ENCODE measurements at regions not wholly inside any gene's neighbourhood (a gene's known extent, or its start where the extent isn't known, plus 50 kb on each side); places are given as distances from the start of the nearest gene placed in this dataset.
A peak's percentile ranks its signal among the peaks of the same experiment; 100 is the strongest.
"Not testable (repeated sequence)": the region's sequence is repeated elsewhere in the genome, so short reads cannot be mapped to it uniquely, and the experiment has no call there.

DNA sequence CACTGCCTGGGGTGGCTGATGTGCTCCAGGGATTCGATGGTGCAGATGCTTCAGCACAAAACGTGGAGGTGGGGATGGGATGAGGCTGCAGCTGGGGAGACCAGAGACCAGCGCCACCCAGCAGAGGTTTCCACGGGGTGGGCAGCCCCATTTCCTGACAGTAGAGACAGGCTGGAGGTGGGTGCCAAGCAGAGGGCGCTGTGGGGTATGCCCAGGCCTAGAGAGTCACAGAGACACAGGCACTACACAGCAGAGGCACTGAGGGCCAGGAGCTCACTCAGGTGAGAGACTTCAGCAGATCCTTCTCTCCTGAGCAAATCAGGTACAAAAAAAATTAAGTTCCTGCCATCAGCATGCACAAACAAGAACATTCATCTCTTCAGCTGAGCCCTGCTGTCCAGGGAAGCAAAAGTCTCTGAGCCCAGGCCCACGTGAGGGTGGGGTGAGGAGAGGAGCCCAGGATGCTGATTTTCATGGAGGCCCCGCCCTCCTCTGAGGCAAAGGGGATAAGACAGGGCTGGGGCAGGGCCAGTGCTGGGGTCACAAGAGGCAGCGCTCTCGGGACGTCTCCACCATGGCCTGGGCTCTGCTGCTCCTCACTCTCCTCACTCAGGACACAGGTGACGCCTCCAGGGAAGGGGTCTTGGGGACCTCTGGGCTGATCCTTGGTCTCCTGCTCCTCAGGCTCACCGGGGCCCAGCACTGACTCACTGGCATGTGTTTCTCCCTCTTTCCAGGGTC is 53.1 kb downstream of the GGTLC2 start:
- DNase-seq (ENCODE audit: low read depth) = no peak

DNA sequence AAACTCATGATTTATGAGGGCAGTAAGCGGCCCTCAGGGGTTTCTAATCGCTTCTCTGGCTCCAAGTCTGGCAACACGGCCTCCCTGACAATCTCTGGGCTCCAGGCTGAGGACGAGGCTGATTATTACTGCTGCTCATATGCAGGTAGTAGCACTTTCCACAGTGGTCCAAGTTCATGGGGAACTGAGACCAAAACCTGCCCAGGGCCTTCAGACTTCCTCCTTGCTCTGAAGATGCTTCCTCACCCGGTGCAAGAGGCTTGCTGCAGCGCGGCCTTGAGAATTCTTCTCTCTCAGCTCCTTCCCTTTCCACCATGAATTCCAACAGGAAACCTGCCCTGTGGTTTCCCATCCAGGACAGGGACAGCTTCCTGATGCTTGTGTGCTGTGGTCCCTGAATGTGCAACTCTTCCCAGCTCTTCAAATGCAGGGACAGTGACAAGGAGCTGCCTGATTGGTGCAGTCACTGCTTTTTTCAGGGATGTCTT is 53.9 kb downstream of the GGTLC2 start:
- DNase-seq (ENCODE audit: low read depth) = no peak

DNA sequence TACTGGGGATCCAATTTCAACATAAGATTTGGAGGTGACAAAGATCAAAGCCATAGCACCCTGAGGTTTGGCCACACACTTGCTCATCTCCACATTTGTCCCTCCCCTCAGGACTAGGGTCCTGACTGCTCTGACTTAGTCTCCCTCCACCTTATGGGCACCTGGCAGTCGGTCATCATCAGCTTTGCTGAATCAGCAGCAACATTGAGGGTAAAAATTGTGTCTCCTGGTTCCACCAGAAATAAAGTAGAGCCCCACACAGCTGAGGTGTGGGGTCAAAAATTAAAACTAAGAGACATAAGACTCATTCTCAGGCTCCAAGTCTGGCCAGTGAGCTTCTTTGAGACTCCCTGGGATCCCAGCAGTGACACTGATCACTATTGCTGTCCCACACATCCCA is 56.2 kb downstream of the GGTLC2 start:
- no peak for DNase-seq (ENCODE audit: low read depth)

DNA sequence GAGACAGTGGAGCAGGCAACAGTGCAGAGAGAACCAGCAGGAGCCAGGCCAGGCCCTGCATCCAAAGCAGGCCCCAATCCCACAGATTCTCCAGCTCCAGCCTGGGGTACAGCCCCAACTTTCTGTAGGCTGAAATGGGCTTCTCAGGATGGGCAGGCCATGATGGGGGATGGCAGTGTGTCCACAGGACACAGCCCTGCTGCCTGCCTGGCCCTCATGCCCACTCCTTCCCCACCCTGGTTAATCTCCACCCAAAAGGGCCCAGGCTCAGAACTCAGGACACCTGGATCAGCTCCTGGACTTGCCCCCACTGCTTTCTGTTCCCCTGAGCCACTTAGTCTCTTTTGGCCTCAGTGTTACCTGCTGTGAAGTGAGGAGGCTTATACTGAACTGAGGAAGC is 57.1 kb downstream of the GGTLC2 start:
- not testable (repeated sequence) for DNase-seq (ENCODE audit: low read depth)

DNA sequence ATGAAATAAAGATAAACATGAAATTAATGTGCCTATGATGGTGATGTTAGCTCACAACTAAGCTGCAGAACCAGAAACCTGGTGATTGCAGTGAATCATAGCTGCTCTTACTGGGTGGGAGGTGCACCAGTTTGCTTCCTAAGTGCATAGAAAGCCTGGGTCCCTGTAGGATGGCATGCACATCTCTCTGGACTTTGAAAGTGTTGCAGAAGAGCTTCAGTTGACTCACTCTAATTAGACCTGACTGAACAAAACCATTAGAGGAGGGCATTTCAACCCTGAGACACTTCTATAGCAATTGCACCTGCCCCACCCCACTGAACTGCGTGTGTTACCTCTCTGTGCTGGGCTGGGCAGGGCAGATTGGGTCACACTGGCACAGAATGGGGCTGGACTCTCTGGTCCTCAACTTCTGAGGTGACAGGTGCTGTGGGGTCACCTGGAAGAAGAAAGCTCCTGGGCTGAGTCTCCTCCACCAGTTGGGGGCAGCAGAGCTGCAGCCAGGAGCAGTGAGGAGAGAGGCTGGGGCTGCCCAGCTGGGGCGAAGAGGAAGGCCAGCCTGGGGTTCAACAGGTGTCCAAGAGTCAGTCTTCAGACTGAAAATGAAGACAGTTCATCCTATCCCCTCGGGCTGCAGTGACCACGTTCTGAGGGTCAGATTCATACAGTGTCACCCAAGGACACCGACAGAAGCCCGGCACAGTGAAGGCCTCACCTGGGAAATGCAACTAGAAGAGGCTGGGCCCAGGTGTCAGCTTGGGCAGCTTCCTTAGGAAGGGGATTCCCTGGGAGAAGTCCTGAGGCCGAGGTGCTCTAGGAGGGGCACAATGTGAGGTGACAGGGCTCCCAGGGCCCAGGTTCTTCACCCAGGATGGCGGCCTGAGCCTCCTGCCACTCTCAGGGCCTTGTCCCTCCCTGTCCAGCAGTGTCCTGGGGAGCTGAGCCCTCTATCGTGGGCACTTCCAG is 58.1 kb downstream of the GGTLC2 start:
- peak; percentile 56 for DNase-seq (ENCODE audit: low read depth)

DNA sequence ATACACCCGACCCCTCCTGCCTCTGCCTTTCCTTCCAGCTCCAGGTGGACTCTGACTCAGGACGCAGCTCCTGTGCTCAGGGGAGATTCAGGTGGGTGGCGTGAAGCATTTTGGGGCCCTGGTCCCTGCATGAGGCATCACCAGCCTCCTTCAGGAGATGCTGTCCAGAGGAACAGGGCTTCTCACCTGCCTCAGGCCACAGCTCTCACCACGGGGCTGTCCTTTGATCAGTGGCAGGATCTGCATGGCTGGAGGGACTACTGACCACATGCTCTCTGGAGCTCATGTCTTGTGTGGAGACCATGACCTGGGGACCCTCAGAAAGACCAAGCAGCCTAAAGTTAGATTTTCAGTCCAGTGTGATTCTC is 58.8 kb downstream of the GGTLC2 start:
- no peak for DNase-seq (ENCODE audit: low read depth)

DNA sequence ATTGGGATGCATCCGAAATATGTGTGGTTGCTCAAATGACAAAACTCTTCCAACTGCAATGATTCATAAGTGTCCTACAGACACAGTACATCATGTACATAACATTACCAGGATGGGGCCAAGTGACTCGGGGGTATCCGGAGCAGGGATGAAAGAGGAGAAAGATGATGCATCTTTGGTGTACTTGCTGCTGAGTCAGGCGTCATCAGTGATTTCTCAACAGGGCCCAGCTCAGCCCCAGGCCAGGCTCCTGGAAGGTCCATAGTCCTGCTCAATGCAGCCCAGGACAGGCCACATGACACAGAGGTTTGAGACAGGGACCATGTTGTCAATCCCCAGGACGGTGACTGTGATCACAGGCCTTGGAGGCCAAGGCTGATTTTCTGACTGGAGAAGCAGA is 59.3 kb downstream of the GGTLC2 start:
- peak; percentile 98 for DNase-seq (ENCODE audit: low read depth)

DNA sequence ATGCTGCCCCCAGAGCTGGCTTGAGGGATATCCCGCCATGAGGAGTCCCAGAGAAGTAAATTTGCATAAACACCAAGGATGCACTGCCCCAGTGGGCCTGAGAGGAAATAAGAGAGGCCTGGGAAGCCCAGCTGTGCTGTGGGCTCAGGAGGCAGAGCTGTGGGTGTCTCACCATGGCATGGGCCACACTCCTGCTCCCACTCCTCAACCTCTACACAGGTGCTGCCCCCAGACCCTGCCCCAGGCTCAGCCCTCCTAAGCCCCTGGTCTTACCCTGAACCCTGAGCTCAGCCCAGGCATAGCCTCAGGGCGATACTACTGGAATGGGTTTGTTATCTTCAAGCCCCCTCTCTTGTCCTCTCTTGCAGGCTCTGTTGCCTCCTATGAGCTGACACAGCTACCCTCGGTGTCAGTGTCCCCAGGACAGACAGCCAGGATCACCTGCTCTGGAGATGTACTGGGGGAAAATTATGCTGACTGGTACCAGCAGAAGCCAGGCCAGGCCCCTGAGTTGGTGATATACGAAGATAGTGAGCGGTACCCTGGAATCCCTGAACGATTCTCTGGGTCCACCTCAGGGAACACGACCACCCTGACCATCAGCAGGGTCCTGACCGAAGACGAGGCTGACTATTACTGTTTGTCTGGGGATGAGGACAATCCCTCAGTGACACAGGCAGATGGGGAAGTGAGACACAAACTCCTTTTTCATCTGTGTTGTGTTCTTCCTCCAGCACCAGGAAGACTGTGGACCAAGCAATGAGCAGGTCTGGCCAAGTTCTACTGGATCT is 59.9 kb downstream of the GGTLC2 start:
- no peak for DNase-seq (ENCODE audit: low read depth)

DNA sequence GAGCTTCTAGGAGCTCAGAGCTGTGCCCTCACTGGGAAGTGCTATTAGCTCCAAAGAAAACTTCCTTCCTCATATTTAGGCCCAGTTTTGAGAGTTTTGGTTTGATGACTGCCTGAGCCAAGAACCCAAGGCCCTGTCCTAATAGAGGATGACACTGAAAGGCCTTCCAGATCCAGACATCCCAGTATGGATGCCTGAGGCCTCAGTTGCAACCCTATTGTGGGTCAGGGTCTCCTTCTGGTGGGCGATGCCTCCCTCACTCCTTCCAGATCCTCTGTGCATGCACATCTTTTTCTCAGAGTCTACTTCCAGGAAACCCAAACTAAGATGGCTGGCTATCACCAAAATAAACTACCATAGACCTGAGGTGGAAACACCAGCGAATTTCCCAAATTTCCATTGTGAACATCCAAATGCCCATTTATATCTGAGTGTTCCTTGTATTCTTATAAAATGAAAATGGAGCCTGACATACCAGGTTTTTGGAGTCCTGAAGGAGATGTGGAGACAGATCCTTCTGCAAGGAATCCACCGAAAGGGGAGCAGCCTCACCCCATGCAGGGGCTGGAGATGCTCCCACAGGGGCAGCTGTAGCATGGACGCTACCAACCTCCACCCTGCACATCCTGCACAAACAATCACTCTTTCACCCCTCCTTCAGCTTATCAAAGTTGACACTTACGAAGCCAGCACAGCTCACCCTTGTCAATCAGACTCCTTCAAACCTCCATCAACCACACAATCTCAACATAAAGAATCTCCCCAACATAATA is 61.1 kb downstream of the GGTLC2 start:
- no peak for DNase-seq (ENCODE audit: low read depth)

DNA sequence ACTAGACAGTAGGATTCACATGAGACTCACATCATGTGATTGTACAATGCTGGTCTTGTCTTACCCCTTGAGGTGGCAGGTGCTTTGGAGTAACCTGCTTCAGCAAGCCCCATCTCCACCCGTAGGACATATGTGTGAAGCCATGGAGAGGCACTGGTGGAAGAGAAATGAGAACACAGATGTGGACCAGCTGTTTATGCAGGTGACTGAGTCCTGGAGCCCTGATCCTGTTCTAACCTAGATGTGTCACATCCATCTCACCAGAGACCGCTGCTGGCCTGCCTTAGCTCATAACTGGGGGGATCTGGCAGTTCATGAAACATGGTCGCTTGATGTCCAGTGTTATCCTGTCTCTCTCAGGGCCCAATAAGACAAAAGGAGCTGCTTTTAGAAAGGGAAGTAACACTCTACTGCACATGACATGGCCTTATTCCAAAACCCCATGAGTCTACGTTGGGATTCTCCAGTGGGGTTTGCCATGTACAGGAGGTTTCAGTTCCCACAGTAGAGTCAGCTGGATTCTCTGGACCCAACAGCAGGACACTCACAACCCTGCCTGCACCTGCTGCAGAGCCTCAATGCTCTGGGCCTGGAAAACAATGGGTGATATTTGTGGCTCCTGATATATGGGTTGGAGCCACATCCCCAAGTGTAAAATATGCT is 62.0 kb downstream of the GGTLC2 start:
- DNase-seq (ENCODE audit: low read depth) = peak; percentile 0

DNA sequence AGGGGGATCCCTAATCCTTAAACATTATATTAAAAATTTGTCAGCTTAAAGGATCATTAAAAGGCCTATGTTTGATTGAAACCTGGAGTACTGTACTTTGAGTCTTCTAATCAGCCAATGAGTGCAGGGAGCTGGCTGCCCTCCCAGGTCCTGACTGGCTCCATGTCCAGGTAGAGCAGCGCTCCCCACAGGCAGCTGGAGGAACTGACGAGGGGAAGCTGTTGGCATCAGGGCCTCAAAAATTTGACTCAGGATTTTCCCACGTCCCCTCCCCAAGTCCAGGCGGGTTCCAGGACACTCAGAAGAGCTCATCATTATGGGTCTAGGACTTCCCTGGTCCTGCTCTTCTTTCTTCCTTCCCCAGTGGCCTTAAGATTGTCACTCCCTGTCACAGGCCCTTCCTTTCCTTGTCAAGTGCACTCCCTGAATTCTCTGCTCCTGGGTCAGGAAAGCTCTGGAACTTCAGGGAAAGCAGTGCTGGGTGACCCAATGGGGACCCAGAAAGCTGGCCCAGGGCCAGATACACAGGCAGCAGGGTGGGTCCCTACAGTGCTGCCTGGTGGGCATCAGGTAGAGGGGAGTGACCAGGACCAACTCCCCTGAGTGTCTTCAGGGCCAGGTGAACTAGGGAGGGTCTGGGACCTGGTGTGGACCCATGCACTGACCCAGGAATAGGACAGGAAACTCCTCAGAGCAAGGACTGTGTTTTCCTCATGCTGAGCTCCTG is 65.5 kb downstream of the GGTLC2 start:
- no peak for DNase-seq (ENCODE audit: low read depth)

DNA sequence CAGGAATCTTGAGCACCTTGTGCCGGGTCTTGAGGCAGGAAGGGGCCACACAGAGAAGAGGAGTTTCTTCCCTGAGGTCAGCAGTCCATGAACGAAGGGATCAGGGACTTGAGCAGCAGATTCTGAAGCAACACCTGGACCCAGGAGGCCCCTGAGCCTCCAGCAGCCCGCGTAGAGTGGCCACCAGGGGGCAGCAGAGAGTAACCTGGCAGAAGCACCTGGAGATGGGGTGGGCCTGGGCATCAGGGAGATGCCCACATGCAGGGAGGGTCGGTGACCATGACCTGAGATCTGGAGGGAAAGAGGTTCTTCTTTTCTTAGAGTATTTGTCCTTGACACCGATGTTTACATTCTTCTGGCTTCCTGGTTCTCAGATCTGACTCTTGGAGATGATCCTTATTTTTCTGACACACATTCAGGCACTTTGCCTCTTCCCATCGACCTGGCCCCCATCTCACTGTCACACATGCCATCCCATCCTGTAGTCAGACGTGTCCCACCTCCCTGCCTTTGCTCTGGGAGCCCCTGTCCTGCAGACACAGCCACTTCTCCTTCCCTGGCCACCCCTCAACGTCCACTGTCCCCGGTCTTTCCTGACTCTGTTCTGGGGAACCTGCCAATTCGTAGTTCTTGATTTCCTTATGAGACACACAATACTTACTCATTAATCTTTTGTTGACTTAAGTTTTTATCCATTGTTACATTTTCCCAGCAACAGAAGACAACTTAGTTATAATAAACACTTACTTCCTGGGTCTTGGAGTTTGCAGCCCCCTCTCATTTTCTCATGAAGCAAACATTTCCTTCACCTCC is 66.5 kb downstream of the GGTLC2 start:
- DNase-seq (ENCODE audit: low read depth) = peak; percentile 70

DNA sequence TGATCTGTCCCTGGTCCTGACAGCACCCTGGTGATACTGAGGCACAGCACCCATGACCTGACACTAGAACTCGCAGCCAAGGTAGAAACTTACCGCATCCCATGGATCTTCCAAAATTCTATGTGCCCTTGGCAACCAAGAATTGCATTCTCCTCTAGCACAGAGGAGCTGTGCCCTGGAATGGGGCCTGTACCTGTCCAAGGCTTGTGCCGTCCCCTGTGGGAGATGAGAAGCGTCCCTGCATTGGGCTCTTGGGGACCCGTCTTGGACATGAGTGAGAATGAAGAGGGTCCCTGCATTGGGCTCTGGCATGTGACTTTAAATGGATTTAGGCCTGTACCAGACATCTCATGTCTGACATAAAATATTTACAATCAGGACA is 67.1 kb downstream of the GGTLC2 start:
- no peak for DNase-seq (ENCODE audit: low read depth)

DNA sequence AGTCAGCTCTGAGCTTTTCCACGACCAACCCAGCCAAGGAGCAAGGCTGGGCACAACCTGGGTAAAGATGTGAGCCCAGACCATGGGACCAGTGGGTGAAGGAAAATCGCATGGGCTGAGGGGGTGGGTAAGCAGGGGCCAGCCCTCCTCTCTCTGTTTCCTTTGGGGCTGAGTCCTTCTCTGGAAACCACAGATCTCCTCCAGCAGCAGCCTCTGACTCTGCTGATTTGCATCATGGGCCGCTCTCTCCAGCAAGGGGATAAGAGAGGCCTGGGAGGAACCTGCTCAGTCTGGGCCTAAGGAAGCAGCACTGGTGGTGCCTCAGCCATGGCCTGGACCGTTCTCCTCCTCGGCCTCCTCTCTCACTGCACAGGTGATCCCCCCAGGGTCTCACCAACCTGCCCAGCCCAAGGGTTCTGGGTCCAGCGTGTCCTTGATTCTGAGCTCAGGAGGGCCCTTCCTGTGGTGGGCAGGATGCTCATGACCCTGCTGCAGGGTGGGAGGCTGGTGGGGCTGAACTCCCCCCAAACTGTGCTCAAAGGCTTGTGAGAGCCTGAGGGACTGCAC is 67.8 kb downstream of the GGTLC2 start:
- DNase-seq (ENCODE audit: low read depth) = no peak

DNA sequence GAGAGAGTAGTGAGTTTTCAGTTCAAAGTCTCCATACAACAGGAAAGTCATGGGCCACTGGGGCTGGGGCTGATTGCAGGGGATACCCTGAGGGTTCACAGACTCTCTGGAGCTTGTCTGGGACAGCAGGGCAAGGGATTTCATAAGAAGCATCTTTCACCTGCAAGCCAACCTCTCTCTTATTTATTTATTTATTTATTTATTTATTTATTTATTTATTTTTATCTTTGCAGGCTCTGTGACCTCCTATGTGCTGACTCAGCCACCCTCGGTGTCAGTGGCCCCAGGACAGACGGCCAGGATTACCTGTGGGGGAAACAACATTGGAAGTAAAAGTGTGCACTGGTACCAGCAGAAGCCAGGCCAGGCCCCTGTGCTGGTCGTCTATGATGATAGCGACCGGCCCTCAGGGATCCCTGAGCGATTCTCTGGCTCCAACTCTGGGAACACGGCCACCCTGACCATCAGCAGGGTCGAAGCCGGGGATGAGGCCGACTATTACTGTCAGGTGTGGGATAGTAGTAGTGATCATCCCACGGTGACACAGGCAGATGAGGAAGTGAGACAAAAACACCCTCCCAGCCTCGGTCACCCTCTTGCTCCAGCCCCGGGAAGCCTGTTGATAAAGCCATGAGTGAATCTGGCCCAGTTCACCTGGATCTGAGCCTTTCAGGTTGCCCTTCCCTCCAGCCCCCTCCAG is 68.4 kb downstream of the GGTLC2 start:
- no peak for DNase-seq (ENCODE audit: low read depth)

DNA sequence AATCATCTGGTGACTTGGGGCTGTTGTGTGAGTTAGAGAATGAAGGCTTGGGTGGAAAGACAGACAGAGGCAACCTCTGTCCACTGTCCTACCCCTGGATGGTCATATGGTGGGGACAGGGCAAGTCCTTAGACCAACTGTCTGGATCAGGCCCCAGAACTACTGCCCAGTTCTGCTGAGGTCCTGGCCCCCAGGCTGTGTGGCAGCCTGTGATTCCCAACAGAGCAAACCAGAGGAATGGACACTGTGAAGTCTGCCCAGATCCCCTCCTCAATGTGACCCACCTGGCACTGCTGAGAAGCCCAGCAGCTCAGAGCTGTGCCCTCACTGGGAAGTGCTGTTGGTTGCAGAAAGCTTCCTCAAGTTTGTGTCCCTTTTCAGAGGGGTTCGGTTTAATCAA is 69.0 kb downstream of the GGTLC2 start:
- no peak for DNase-seq (ENCODE audit: low read depth)

DNA sequence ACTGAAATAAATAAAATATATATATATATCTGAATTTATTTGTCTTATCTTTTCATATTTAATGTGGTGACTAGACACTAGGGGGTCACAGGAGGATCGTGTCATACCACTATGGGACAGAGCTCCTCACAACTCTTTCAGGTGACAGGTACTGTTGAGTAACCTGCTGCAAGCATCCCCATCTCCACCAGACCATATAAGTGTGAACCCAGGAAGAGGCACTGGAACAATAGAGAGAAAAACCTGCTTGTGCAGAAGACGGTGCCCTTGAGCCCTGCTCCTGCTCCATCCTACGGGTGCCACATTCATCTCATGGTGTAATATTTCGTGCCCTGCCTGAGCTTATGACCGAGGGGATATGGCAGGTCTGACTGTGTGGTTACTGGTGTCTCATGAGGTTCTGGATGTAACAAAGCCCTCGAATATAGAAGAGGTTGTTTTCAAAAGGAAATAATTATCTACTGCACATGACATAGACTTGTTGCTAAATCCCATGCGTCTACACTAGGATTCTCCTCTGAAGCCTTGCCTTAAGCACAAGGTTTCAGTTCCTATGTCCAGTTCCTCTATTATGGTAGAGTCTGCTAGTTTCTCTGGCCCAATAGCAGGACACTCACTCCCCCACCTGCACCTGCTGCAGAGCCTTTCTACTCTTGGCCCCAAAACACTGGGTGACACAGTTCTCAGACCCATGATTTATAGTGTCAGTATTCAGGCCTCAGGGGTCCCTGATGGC is 70.4 kb downstream of the GGTLC2 start:
- DNase-seq (ENCODE audit: low read depth) = no peak

DNA sequence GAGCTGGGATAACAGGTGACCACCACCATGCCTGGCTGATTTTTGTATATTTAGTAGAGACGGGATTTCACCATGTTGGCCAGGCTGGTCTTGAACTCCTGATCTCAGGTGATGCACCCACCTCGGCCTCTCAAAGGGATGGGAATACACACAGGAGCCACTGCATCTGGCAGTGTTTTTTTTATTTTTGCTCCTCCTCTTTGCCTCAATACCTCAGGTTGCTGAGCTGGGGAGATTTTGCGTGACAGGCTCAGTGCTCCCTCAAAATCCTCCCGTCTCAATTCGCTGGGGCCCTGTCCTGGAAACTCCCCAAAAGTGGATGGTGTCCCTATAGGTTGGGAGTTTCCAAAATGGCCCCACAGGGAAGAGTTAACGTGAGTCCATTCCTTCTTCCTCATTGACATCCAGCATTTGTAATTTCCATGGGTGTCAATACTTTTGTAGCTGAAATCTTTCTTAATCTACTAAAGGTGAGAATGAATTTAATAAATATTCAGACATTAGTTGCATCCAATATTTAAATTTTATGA is 71.8 kb downstream of the GGTLC2 start:
- DNase-seq (ENCODE audit: low read depth) = no peak
